CD4-positive, alpha-beta T cell (primary cell): ENCODE measurements at regions not wholly inside any gene's neighbourhood (a gene's known extent, or its start where the extent isn't known, plus 50 kb on each side); places are given as distances from the start of the nearest gene placed in this dataset.

Source experiments
- ATAC-seq: fragments of 200-7000 bp; cut with Tn5 transposase; one replicate; pipeline ENCODE4 v1.10.0; 2022; ENCODE audit warnings: mild to moderate bottlenecking; ENCODE audit not compliant: poor library complexity
- CTCF ChIA-PET: fragments of 350-600 bp; sonication (Branson Sonifier 250); formaldehyde crosslinking; loops from one replicate; lab custom pipeline; 2021; ENCODE audit warnings: antibody characterized with exemption, inconsistent platforms; lab: Charles Lee
- POLR2A ChIA-PET: fragments of 350-600 bp; sonication (Branson Sonifier 250); formaldehyde crosslinking; loops from one replicate; lab custom pipeline; 2021; ENCODE audit warnings: antibody characterized with exemption, inconsistent platforms; lab: Charles Lee
- DNase-seq, 14 experiments: peaks; one replicate each; pipeline ENCODE4 v3.0.0-alpha.2; 2013 to 2020; ENCODE audit warnings: mixed read lengths in 2 of 14
- H3K27ac ChIP-seq, 2 donors: one replicate each; pipeline versions ENCODE4 v1.5.1 to v1.7.0; 2013; ENCODE audit warnings: low read length in 2 of 2, low read depth in 1 of 2, mild to moderate bottlenecking in 1 of 2
- H3K27me3 ChIP-seq, 2 experiments: 1 replicate in 1 of 2; 2 replicates in 1 of 2; pipeline versions ENCODE4 v1.6.1 to v1.7.0; 2013; ENCODE audit warnings: low read length in 2 of 2, control low read depth in 1 of 2, mild to moderate bottlenecking in 1 of 2, moderate library complexity in 1 of 2; ENCODE audit not compliant: insufficient read depth in 2 of 2, control insufficient read depth in 1 of 2
- H3K36me3 ChIP-seq: one replicate; pipeline ENCODE4 v1.6.1; 2013; ENCODE audit warnings: low read length, control low read depth; ENCODE audit not compliant: insufficient read depth
- H3K4me1 ChIP-seq: one replicate; pipeline ENCODE4 v1.6.1; 2013; ENCODE audit warnings: low read length, control low read depth; ENCODE audit not compliant: insufficient read depth
- H3K4me3 ChIP-seq: one replicate; pipeline ENCODE4 v1.5.1; 2013; ENCODE audit warnings: mild to moderate bottlenecking, low read length, moderate library complexity
- H3K9me3 ChIP-seq, 2 experiments: 1 replicate in 1 of 2; 2 replicates in 1 of 2; pipeline versions ENCODE4 v1.6.1 to v1.7.0; 2013; ENCODE audit warnings: low read length in 2 of 2, mild to moderate bottlenecking in 2 of 2, control low read depth in 1 of 2, moderate library complexity in 1 of 2; ENCODE audit not compliant: control insufficient read depth in 1 of 2, insufficient read depth in 1 of 2
- H3K27ac Mint-ChIP-seq: one replicate; pipeline ENCODE4 v1.8.0; 2020; ENCODE audit warnings: mixed read lengths
- H3K27me3 Mint-ChIP-seq: one replicate; pipeline ENCODE4 v1.8.0; 2021; ENCODE audit warnings: mixed read lengths
- H3K36me3 Mint-ChIP-seq: one replicate; pipeline ENCODE4 v1.8.0; 2021; ENCODE audit warnings: low read depth, mixed read lengths
- H3K4me1 Mint-ChIP-seq: one replicate; pipeline ENCODE4 v1.8.0; 2021; ENCODE audit warnings: low read depth, mixed read lengths
- H3K4me3 Mint-ChIP-seq: one replicate; pipeline ENCODE4 v1.8.0; 2020; ENCODE audit warnings: mild to moderate bottlenecking, mixed read lengths
- H3K9me3 Mint-ChIP-seq: one replicate; pipeline ENCODE4 v1.8.0; 2020; ENCODE audit warnings: mixed read lengths
- CTCF ChIP-seq: fragments of 200-600 bp; IDR thresholded peaks from one replicate; pipeline ENCODE4 v1.8.0; 2022; ENCODE audit warnings: antibody characterized with exemption, mild to moderate bottlenecking
- intact Hi-C, 2 experiments: fragments of 100-400 bp; cut with DNase I in 1 of 2; cut with micrococcal nuclease in 1 of 2; formaldehyde crosslinking; loops; one replicate each; pipeline versions ENCODE4 v1.15.1 to v1.9.0; 2023 to 2025; cut with DNase I, micrococcal nuclease

GRCh38 chr1:14466006-14466405, 132.5 kb upstream of the KAZN start:
- Histone ChIP-seq H3K27ac (no peak overlapping the region), H3K9me3 (no peaks in the 10 kb centered on the region), H3K27me3 (no peaks in the 10 kb centered on the region), H3K36me3 (no peaks in the 10 kb centered on the region), H3K4me1 (no peaks in the 10 kb centered on the region), H3K4me3 (no peak overlapping the region)
- intact Hi-C loops: no loop called here
- TF ChIP-seq CTCF: no peak
- DNase-seq (no peak), ATAC-seq (no peak)
- CTCF ChIA-PET: no interaction called here
- no peak overlapping the region for H3K4me3 Mint-ChIP-seq
- POLR2A ChIA-PET: no interaction called here
- H3K36me3 Mint-ChIP-seq: no peaks in the 10 kb centered on the region
- H3K27ac Mint-ChIP-seq: no peak overlapping the region
- H3K27me3 Mint-ChIP-seq: peaks cover 11% of the 10 kb centered on the region
- no peaks in the 10 kb centered on the region for H3K4me1 Mint-ChIP-seq
- no peaks in the 10 kb centered on the region for H3K9me3 Mint-ChIP-seq

DNA sequence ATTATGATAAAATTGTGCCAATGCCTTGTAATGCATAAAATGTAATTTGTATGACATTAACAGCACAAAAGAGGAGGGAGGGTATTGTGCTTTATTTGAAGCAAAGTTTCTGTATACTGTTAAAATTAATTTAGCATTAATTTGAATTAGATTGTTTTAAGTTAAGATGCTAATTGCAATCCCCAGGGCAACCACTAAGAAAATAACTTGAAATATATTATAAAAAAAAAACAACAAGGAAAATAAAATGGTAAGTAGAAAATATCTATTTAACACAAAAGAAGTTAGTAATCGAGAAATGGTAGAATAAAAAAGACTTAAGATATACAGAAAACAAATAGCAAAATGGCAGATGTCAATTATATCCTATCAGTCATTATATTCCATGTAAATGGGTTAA, 131.4 kb upstream of the KAZN start:
- DNase-seq (no peak), ATAC-seq (no peak)
- H3K36me3 ChIP-seq: no peaks in the 10 kb centered on the region
- H3K27ac ChIP-seq: no peak overlapping the region
- ChIA-PET CTCF (no interaction called here), POLR2A (no interaction called here)
- H3K4me3 Mint-ChIP-seq: no peak overlapping the region
- no peaks in the 10 kb centered on the region for H3K36me3 Mint-ChIP-seq
- H3K27me3 Mint-ChIP-seq: peaks cover 10% of the 10 kb centered on the region
- no peak for TF ChIP-seq CTCF
- no peak overlapping the region for H3K27ac Mint-ChIP-seq
- H3K4me1 Mint-ChIP-seq: no peaks in the 10 kb centered on the region
- no peaks in the 10 kb centered on the region for H3K27me3 ChIP-seq
- no peaks in the 10 kb centered on the region for H3K9me3 Mint-ChIP-seq
- no peaks in the 10 kb centered on the region for H3K9me3 ChIP-seq
- no peaks in the 10 kb centered on the region for H3K4me1 ChIP-seq
- no peak overlapping the region for H3K4me3 ChIP-seq
- intact Hi-C loops: no loop called here

- no peaks in the 10 kb centered on the region for H3K36me3 ChIP-seq
- CTCF ChIA-PET: no interaction called here
- POLR2A ChIA-PET: no interaction called here
Observed at GRCh38 chr1:14468751-14469150, 129.7 kb upstream of the KAZN start.

More at GRCh38 chr1:14468751-14469150, 129.7 kb upstream of the KAZN start:
- Mint-ChIP-seq H3K27ac (no peak overlapping the region), H3K27me3 (peaks cover 5% of the 10 kb centered on the region), H3K36me3 (no peaks in the 10 kb centered on the region), H3K9me3 (no peaks in the 10 kb centered on the region), H3K4me1 (no peaks in the 10 kb centered on the region), H3K4me3 (no peak overlapping the region)
- ATAC-seq (no peak), DNase-seq (no peak)
- Histone ChIP-seq H3K27ac (no peak overlapping the region), H3K27me3 (no peaks in the 10 kb centered on the region), H3K4me3 (no peak overlapping the region), H3K9me3 (no peaks in the 10 kb centered on the region), H3K4me1 (no peaks in the 10 kb centered on the region)
- intact Hi-C loops: no loop called here
- TF ChIP-seq CTCF: no peak
